ENCODE measurements at regions not wholly inside any gene's neighbourhood (a gene's known extent, or its start where the extent isn't known, plus 50 kb on each side); places are given as distances from the start of the nearest gene placed in this dataset.

DNA sequence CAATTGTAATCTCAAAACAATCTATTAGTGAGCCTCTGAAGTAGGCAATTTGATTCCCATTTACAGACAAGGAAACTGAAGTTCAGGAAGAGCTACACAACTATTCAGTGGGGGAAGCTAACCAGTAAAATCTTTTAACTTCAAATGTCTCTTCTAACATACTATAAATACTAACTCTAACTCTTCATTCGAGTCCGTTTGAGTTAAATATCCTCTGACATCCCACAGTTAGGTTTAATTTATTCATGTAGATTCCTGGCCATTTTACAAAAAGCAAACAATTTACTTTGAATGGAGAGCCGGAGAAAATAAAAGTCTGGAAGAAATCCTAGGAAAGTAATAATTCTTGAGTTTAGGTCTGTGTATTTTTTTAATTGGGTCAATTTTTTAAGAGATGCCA, 64.7 kb downstream of the HYCC1 start:
- H3T11ph ChIP-seq (ENCODE audit: low read length) = no peak overlapping the region
- H3K4me1 Mint-ChIP-seq = peaks cover 42% of the 10 kb centered on the region in 2 experiments

More for the DNA sequence above, 64.7 kb downstream of the HYCC1 start:
- TF ChIP-seq, protein P1, sequence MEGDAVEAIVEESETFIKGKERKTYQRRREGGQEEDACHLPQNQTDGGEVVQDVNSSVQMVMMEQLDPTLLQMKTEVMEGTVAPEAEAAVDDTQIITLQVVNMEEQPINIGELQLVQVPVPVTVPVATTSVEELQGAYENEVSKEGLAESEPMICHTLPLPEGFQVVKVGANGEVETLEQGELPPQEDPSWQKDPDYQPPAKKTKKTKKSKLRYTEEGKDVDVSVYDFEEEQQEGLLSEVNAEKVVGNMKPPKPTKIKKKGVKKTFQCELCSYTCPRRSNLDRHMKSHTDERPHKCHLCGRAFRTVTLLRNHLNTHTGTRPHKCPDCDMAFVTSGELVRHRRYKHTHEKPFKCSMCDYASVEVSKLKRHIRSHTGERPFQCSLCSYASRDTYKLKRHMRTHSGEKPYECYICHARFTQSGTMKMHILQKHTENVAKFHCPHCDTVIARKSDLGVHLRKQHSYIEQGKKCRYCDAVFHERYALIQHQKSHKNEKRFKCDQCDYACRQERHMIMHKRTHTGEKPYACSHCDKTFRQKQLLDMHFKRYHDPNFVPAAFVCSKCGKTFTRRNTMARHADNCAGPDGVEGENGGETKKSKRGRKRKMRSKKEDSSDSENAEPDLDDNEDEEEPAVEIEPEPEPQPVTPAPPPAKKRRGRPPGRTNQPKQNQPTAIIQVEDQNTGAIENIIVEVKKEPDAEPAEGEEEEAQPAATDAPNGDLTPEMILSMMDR (conservative IDR thresholded peaks at IDR 0.05) = no peak
- no peak overlapping the region for H2BK20ac ChIP-seq (ENCODE audit: low read depth, low read length, poor library complexity, severe bottlenecking)
- no peak overlapping the region for H3K4me3 Mint-ChIP-seq
- no peak overlapping the region for H2AK5ac ChIP-seq (ENCODE audit: insufficient read length, low read length)
- peaks cover 2% of the 10 kb centered on the region for H3K4me1 ChIP-seq (ENCODE audit: insufficient read depth, low read length)
- no peak overlapping the region for H3K4me2 ChIP-seq (ENCODE audit: insufficient read depth, insufficient read length, low read length)
- no peaks in the 10 kb centered on the region for H3K9me3 ChIP-seq (ENCODE audit: control insufficient read depth, low read depth, low read length)
- no peak overlapping the region for H3K9ac ChIP-seq (ENCODE audit: extremely low read depth, insufficient read length, low read length)
- H3K56ac ChIP-seq (ENCODE audit: insufficient read length, low read depth, low read length) = no peak overlapping the region
- no peak overlapping the region for H3K14ac ChIP-seq (ENCODE audit: insufficient read depth, low read length)
- H3K36me3 Mint-ChIP-seq (ENCODE audit: insufficient read depth in 1 of 3, low read depth in 3 of 3) = peaks cover 0 to 8% (median 3%) of the 10 kb centered on the region in 3 experiments; a peak in 4 of 7 replicates
- no peaks in the 10 kb centered on the region for H3K9me3 Mint-ChIP-seq
- H4K5ac ChIP-seq (ENCODE audit: insufficient read length, low read depth, low read length) = no peak overlapping the region
- no peak overlapping the region for H3K23ac ChIP-seq (ENCODE audit: insufficient read length, low read depth, low read length)
- H2BK15ac ChIP-seq (ENCODE audit: low read depth, low read length) = no peak overlapping the region
- no peaks in the 10 kb centered on the region for H3K27me3 ChIP-seq (ENCODE audit: insufficient read depth, low read length)
- no peak overlapping the region for H2AFZ ChIP-seq (ENCODE audit: low read length)
- H3K4ac ChIP-seq (ENCODE audit: low read depth, low read length) = no peak overlapping the region
- H3K79me2 ChIP-seq (ENCODE audit: insufficient read depth, low read length) = no peaks in the 10 kb centered on the region
- no peak overlapping the region for H2BK5ac ChIP-seq (ENCODE audit: insufficient read length, low read length)
- no peaks in the 10 kb centered on the region for H3K79me1 ChIP-seq (ENCODE audit: insufficient read depth, low read depth, low read length, poor library complexity, severe bottlenecking)
- H4K20me1 ChIP-seq (ENCODE audit: control insufficient read depth, insufficient read depth, insufficient read length) = no peaks in the 10 kb centered on the region
- H3K27ac Mint-ChIP-seq = peak overlapping the region in 1 of 3 experiments; percentile 86; a peak in 2 of 7 replicates
- no peak overlapping the region for H2BK12ac ChIP-seq (ENCODE audit: insufficient read length, low read depth, low read length)
- H4K8ac ChIP-seq (replicated peaks; ENCODE audit: insufficient read length, low read depth, low read length) = no peak overlapping the region
- no peak for DNase-seq
- no peak overlapping the region for H2BK120ac ChIP-seq (ENCODE audit: low read depth, low read length, poor library complexity, severe bottlenecking)
- no peak overlapping the region for H3K18ac ChIP-seq (ENCODE audit: insufficient read length, low read depth, low read length)
- no peak overlapping the region for H4K91ac ChIP-seq (ENCODE audit: insufficient read length, low read depth, low read length)
- WGBS (ENCODE audit: extremely low coverage, insufficient read length, low lambda C conversion rate) = 100% methylated on average over 2 of the region's 3 CpGs
- H3K27ac ChIP-seq (ENCODE audit: insufficient read length, low read depth, low read length) = no peak overlapping the region
- H3K23me2 ChIP-seq (ENCODE audit: insufficient read length, low read depth, low read length, poor library complexity, severe bottlenecking) = no peaks in the 10 kb centered on the region
- no peaks in the 10 kb centered on the region for H3K27me3 Mint-ChIP-seq (ENCODE audit: low read depth)
